ENCODE measurements at regions not wholly inside any gene's neighbourhood (a gene's known extent, or its start where the extent isn't known, plus 50 kb on each side); places are given as distances from the start of the nearest gene placed in this dataset.

DNA sequence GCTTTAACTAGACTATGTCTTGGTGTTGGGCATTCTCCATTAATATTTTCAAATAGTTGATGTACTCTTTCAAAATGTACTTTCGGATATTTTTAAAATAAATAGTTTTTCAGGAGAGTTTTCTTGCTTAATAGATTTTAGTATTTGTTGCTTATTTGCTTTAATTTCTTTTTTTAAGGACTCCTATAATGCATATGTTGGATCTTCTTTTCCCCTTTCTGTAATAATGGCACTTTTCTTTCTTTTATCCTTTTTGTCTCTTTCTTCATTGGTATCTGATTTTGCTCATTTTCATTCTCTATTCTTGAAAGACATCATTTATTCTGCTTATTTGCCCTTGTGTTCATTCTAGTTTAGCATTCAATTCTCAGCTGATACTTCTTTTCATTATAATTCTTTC lies 791.6 kb downstream of the GALR1 start:
- H3K9me3 ChIP-seq (ENCODE audit: control insufficient read depth, low read depth, low read length) = no peaks in the 10 kb centered on the region
- FAIRE-seq (no peak), DNase-seq (ENCODE audit: low read depth, low spot score) (no peak)
- no peak overlapping the region for H2AFZ ChIP-seq (ENCODE audit: control insufficient read depth, low read length)
- dilution Hi-C loops (cut with MboI; ENCODE audit: extremely low pct_ligation_motif_present, low sequenced_read_pairs) = no loop called here
- H3K4me1 ChIP-seq (ENCODE audit: control insufficient read depth, extremely low read depth, insufficient read depth, low read length) = no peaks in the 10 kb centered on the region
- TF ChIP-seq EZH2 (IDR thresholded peaks at IDR 0.05; ENCODE audit: low read length) = no peak
- TF ChIP-seq, protein P1, sequence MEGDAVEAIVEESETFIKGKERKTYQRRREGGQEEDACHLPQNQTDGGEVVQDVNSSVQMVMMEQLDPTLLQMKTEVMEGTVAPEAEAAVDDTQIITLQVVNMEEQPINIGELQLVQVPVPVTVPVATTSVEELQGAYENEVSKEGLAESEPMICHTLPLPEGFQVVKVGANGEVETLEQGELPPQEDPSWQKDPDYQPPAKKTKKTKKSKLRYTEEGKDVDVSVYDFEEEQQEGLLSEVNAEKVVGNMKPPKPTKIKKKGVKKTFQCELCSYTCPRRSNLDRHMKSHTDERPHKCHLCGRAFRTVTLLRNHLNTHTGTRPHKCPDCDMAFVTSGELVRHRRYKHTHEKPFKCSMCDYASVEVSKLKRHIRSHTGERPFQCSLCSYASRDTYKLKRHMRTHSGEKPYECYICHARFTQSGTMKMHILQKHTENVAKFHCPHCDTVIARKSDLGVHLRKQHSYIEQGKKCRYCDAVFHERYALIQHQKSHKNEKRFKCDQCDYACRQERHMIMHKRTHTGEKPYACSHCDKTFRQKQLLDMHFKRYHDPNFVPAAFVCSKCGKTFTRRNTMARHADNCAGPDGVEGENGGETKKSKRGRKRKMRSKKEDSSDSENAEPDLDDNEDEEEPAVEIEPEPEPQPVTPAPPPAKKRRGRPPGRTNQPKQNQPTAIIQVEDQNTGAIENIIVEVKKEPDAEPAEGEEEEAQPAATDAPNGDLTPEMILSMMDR (optimal IDR thresholded peaks at IDR 0.05 in 1 of 3, IDR thresholded peaks at IDR 0.05 in 1 of 3, conservative IDR thresholded peaks at IDR 0.05 in 1 of 3; ENCODE audit: extremely low read depth in 1 of 3, insufficient read depth in 2 of 3, low read length in 3 of 3) = no peak
- no peaks in the 10 kb centered on the region for H3K9me1 ChIP-seq (ENCODE audit: control insufficient read depth, extremely low read depth, insufficient read depth, low read length)
- no peak overlapping the region for H3K4me2 ChIP-seq (ENCODE audit: control insufficient read depth, extremely low read depth, insufficient read depth, low read depth, low read length)
- H3K36me3 ChIP-seq (ENCODE audit: control insufficient read depth in 2 of 2, extremely low read depth in 1 of 2, insufficient read depth in 2 of 2, low read length in 2 of 2) = no peaks in the 10 kb centered on the region
- no peak overlapping the region for H3K4me3 ChIP-seq (ENCODE audit: control insufficient read depth in 2 of 3, extremely low read depth in 1 of 3, insufficient read depth in 2 of 3, low read depth in 1 of 3, low read length in 3 of 3)
- H3K79me2 ChIP-seq (ENCODE audit: control insufficient read depth, insufficient read depth, low read length) = no peaks in the 10 kb centered on the region
- no peaks in the 10 kb centered on the region for H4K20me1 ChIP-seq (ENCODE audit: control insufficient read depth, extremely low read depth, insufficient read depth, low read length)
- no peak overlapping the region for H3K9ac ChIP-seq (ENCODE audit: control insufficient read depth, extremely low read depth, insufficient read depth, low read length)
- no peaks in the 10 kb centered on the region for H3K27me3 ChIP-seq (ENCODE audit: control insufficient read depth, extremely low read depth, insufficient read depth, low read length)
- no peak overlapping the region for H3K27ac ChIP-seq (ENCODE audit: control insufficient read depth, insufficient read depth, low read length)

DNA sequence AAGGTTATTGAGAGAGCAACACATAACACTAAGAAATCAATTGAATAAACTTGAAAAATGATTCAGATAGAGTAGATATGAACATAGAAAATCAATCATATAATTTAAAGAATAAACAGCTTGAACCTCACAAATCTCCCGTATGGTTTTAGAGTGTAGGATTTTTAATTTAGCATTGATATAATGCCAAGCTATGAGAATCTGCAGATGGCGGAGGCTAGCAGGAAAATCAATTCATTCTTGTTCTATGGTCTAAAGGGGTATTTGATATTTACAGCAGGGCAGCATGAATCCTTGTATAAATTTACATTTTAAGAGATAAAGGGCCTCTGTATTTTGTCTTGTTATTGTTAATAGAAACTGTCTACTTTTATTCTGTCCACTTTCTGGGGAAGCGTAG lies 797.0 kb downstream of the GALR1 start:
- DNase-seq (ENCODE audit: low read depth, low spot score) (no peak), FAIRE-seq (no peak)
- no peaks in the 10 kb centered on the region for H3K27me3 ChIP-seq (ENCODE audit: control insufficient read depth, extremely low read depth, insufficient read depth, low read length)
- no peak overlapping the region for H3K4me2 ChIP-seq (ENCODE audit: control insufficient read depth, extremely low read depth, insufficient read depth, low read depth, low read length)
- H3K4me1 ChIP-seq (ENCODE audit: control insufficient read depth, extremely low read depth, insufficient read depth, low read length) = no peaks in the 10 kb centered on the region
- dilution Hi-C loops (cut with MboI; ENCODE audit: extremely low pct_ligation_motif_present, low sequenced_read_pairs) = no loop called here
- H3K36me3 ChIP-seq (ENCODE audit: control insufficient read depth in 2 of 2, extremely low read depth in 1 of 2, insufficient read depth in 2 of 2, low read length in 2 of 2) = no peaks in the 10 kb centered on the region
- peaks cover 6% of the 10 kb centered on the region for H3K9me3 ChIP-seq (ENCODE audit: control insufficient read depth, low read depth, low read length)
- no peak overlapping the region for H3K4me3 ChIP-seq (ENCODE audit: control insufficient read depth in 2 of 3, extremely low read depth in 1 of 3, insufficient read depth in 2 of 3, low read depth in 1 of 3, low read length in 3 of 3)
- no peak overlapping the region for H3K9ac ChIP-seq (ENCODE audit: control insufficient read depth, extremely low read depth, insufficient read depth, low read length)
- TF ChIP-seq EZH2 (IDR thresholded peaks at IDR 0.05; ENCODE audit: low read length) = no peak
- TF ChIP-seq, protein P1 (optimal IDR thresholded peaks at IDR 0.05 in 1 of 3, IDR thresholded peaks at IDR 0.05 in 1 of 3, conservative IDR thresholded peaks at IDR 0.05 in 1 of 3; ENCODE audit: extremely low read depth in 1 of 3, insufficient read depth in 2 of 3, low read length in 3 of 3) = no peak
- H4K20me1 ChIP-seq (ENCODE audit: control insufficient read depth, extremely low read depth, insufficient read depth, low read length) = no peaks in the 10 kb centered on the region
- no peaks in the 10 kb centered on the region for H3K9me1 ChIP-seq (ENCODE audit: control insufficient read depth, extremely low read depth, insufficient read depth, low read length)
- H3K27ac ChIP-seq (ENCODE audit: control insufficient read depth, insufficient read depth, low read length) = no peak overlapping the region
- H2AFZ ChIP-seq (ENCODE audit: control insufficient read depth, low read length) = no peak overlapping the region
- H3K79me2 ChIP-seq (ENCODE audit: control insufficient read depth, insufficient read depth, low read length) = no peaks in the 10 kb centered on the region

All from keratinocyte (primary cell).